ENCODE measurements at regions not wholly inside any gene's neighbourhood (a gene's known extent, or its start where the extent isn't known, plus 50 kb on each side); places are given as distances from the start of the nearest gene placed in this dataset.

GRCh38 chr5:171586436-171586835, 167.0 kb downstream of the FGF18 start:
- Histone ChIP-seq H3K27ac (no peak overlapping the region), H3K4me3 (IDR thresholded peaks at IDR 0.05; ENCODE audit: insufficient read depth, low read depth, low read length) (no peak overlapping the region), H3K4me2 (no peak overlapping the region), H3K4me1 (ENCODE audit: low read depth, poor library complexity, severe bottlenecking) (no peaks in the 10 kb centered on the region), H3K36me3 (ENCODE audit: insufficient read depth) (no peaks in the 10 kb centered on the region), H2AFZ (ENCODE audit: low read depth) (no peak overlapping the region), H4K20me1 (ENCODE audit: insufficient read depth) (no peaks in the 10 kb centered on the region), H3K79me2 (ENCODE audit: insufficient read depth, low read depth) (no peaks in the 10 kb centered on the region), H3K9ac (no peak overlapping the region), H3K27me3 (ENCODE audit: insufficient read depth, low read depth) (no peaks in the 10 kb centered on the region)
- TF ChIP-seq CTCF (conservative IDR thresholded peaks at IDR 0.05; ENCODE audit: low read depth, low read length), result no peak

GRCh38 chr5:171588046-171588445, 168.6 kb downstream of the FGF18 start:
- no peak overlapping the region for H2AFZ ChIP-seq (ENCODE audit: low read depth)
- TF ChIP-seq CTCF (conservative IDR thresholded peaks at IDR 0.05; ENCODE audit: low read depth, low read length), result no peak
- H3K9ac ChIP-seq, result no peak overlapping the region
- no peak overlapping the region for H3K4me3 ChIP-seq (IDR thresholded peaks at IDR 0.05; ENCODE audit: insufficient read depth, low read depth, low read length)
- H4K20me1 ChIP-seq (ENCODE audit: insufficient read depth), result no peaks in the 10 kb centered on the region
- no peaks in the 10 kb centered on the region for H3K27me3 ChIP-seq (ENCODE audit: insufficient read depth, low read depth)
- H3K4me1 ChIP-seq (ENCODE audit: low read depth, poor library complexity, severe bottlenecking), result no peaks in the 10 kb centered on the region
- H3K36me3 ChIP-seq (ENCODE audit: insufficient read depth), result no peaks in the 10 kb centered on the region
- no peaks in the 10 kb centered on the region for H3K79me2 ChIP-seq (ENCODE audit: insufficient read depth, low read depth)
- H3K4me2 ChIP-seq, result no peak overlapping the region
- no peak overlapping the region for H3K27ac ChIP-seq

- no peak overlapping the region for H3K9ac ChIP-seq
- no peaks in the 10 kb centered on the region for H3K79me2 ChIP-seq (ENCODE audit: insufficient read depth, low read depth)
- H3K4me3 ChIP-seq (IDR thresholded peaks at IDR 0.05; ENCODE audit: insufficient read depth, low read depth, low read length), result no peak overlapping the region
- H4K20me1 ChIP-seq (ENCODE audit: insufficient read depth), result no peaks in the 10 kb centered on the region
- no peak overlapping the region for H2AFZ ChIP-seq (ENCODE audit: low read depth)
- no peak overlapping the region for H3K27ac ChIP-seq
- H3K4me1 ChIP-seq (ENCODE audit: low read depth, poor library complexity, severe bottlenecking), result no peaks in the 10 kb centered on the region
- no peak overlapping the region for H3K4me2 ChIP-seq
- H3K36me3 ChIP-seq (ENCODE audit: insufficient read depth), result no peaks in the 10 kb centered on the region
- no peaks in the 10 kb centered on the region for H3K27me3 ChIP-seq (ENCODE audit: insufficient read depth, low read depth)
- no peak for TF ChIP-seq CTCF (conservative IDR thresholded peaks at IDR 0.05; ENCODE audit: low read depth, low read length)
These were observed 169.3 kb downstream of the FGF18 start for GRCh38 chr5:171588790-171589189.

- Histone ChIP-seq H3K9ac (no peak overlapping the region), H3K4me2 (no peak overlapping the region), H3K4me1 (ENCODE audit: low read depth, poor library complexity, severe bottlenecking) (no peaks in the 10 kb centered on the region), H3K27me3 (ENCODE audit: insufficient read depth, low read depth) (no peaks in the 10 kb centered on the region), H3K79me2 (ENCODE audit: insufficient read depth, low read depth) (no peaks in the 10 kb centered on the region), H3K36me3 (ENCODE audit: insufficient read depth) (no peaks in the 10 kb centered on the region), H4K20me1 (ENCODE audit: insufficient read depth) (no peaks in the 10 kb centered on the region), H3K27ac (no peak overlapping the region), H2AFZ (ENCODE audit: low read depth) (no peak overlapping the region), H3K4me3 (IDR thresholded peaks at IDR 0.05; ENCODE audit: insufficient read depth, low read depth, low read length) (no peak overlapping the region)
- TF ChIP-seq CTCF (conservative IDR thresholded peaks at IDR 0.05; ENCODE audit: low read depth, low read length), result no peak
These were observed 170.0 kb downstream of the FGF18 start for GRCh38 chr5:171589461-171589860.

- no peaks in the 10 kb centered on the region for H3K4me1 ChIP-seq (ENCODE audit: low read depth, poor library complexity, severe bottlenecking)
- H3K79me2 ChIP-seq (ENCODE audit: insufficient read depth, low read depth), result no peaks in the 10 kb centered on the region
- H4K20me1 ChIP-seq (ENCODE audit: insufficient read depth), result no peaks in the 10 kb centered on the region
- no peak overlapping the region for H3K4me2 ChIP-seq
- no peaks in the 10 kb centered on the region for H3K27me3 ChIP-seq (ENCODE audit: insufficient read depth, low read depth)
- no peak overlapping the region for H3K4me3 ChIP-seq (IDR thresholded peaks at IDR 0.05; ENCODE audit: insufficient read depth, low read depth, low read length)
- H3K9ac ChIP-seq, result no peak overlapping the region
- TF ChIP-seq CTCF (conservative IDR thresholded peaks at IDR 0.05; ENCODE audit: low read depth, low read length), result no peak
- no peak overlapping the region for H2AFZ ChIP-seq (ENCODE audit: low read depth)
- no peaks in the 10 kb centered on the region for H3K36me3 ChIP-seq (ENCODE audit: insufficient read depth)
- no peak overlapping the region for H3K27ac ChIP-seq
These were observed 172.6 kb downstream of the FGF18 start for GRCh38 chr5:171592076-171592475.

All from KMS-11 (cell line).